ENCODE measurements at regions not wholly inside any gene's neighbourhood (a gene's known extent, or its start where the extent isn't known, plus 50 kb on each side); places are given as distances from the start of the nearest gene placed in this dataset.

DNA sequence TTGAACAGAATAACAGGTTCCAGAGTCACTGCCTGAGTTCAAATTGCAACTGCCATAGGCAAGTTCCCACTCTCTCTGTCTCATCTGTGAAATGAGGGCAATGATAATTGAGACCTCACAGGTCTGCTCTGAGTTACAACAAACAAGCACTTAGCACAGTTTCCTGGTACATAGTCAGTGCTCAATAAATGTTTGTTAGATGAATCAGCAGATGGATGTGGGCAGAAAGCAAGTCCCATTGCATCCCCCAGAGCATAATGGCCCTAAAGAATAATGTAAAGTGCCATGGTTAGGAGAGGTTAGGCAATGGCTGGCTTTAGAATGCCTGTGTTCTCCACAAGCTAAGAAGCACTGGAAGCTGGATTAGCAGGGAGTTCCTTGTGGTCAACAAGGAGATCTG lies 136.5 kb upstream of the LARP1 start:
- TF ChIP-seq POLR2AphosphoS5 (IDR thresholded peaks at IDR 0.05; ENCODE audit: low read depth, low read length) (no peak), POLR2A (IDR thresholded peaks at IDR 0.05; ENCODE audit: borderline replicate concordance, extremely low read depth, insufficient read depth, insufficient read length) (no peak), EZH2 (IDR thresholded peaks at IDR 0.05) (no peak), YY1 (IDR thresholded peaks at IDR 0.05; ENCODE audit: extremely low read depth, insufficient replicate concordance, low read depth, low read length) (no peak), ZNF274 (IDR thresholded peaks at IDR 0.05; ENCODE audit: low read depth, low read length) (no peak), EZH2phosphoT487 (IDR thresholded peaks at IDR 0.05; ENCODE audit: borderline replicate concordance) (no peak), SIN3A (IDR thresholded peaks at IDR 0.05; ENCODE audit: low read depth) (no peak)
- TF ChIP-seq, protein P1, sequence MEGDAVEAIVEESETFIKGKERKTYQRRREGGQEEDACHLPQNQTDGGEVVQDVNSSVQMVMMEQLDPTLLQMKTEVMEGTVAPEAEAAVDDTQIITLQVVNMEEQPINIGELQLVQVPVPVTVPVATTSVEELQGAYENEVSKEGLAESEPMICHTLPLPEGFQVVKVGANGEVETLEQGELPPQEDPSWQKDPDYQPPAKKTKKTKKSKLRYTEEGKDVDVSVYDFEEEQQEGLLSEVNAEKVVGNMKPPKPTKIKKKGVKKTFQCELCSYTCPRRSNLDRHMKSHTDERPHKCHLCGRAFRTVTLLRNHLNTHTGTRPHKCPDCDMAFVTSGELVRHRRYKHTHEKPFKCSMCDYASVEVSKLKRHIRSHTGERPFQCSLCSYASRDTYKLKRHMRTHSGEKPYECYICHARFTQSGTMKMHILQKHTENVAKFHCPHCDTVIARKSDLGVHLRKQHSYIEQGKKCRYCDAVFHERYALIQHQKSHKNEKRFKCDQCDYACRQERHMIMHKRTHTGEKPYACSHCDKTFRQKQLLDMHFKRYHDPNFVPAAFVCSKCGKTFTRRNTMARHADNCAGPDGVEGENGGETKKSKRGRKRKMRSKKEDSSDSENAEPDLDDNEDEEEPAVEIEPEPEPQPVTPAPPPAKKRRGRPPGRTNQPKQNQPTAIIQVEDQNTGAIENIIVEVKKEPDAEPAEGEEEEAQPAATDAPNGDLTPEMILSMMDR (IDR thresholded peaks at IDR 0.05 in 2 of 3, conservative IDR thresholded peaks at IDR 0.05 in 1 of 3; ENCODE audit: borderline replicate concordance in 1 of 3, insufficient read depth in 1 of 3, low read depth in 2 of 3, low read length in 2 of 3): no peak
